GM23248 (cell line): ENCODE measurements at regions not wholly inside any gene's neighbourhood (a gene's known extent, or its start where the extent isn't known, plus 50 kb on each side); places are given as distances from the start of the nearest gene placed in this dataset.
A peak's percentile ranks its signal among the peaks of the same experiment; 100 is the strongest.

Source experiments
- DNase-seq: peaks from one replicate; pipeline ENCODE4 v3.0.0-alpha.2; 2015
- H2AFZ ChIP-seq: fragments of 200-600 bp; sonication (generic); 2 replicates; pipeline ENCODE4 v1.6.1; 2016; ENCODE audit warnings: antibody characterized with exemption
- H3F3A ChIP-seq: fragments of 200-600 bp; sonication (generic); 2 replicates; pipeline ENCODE4 v1.6.1; 2016; ENCODE audit warnings: mild to moderate bottlenecking, antibody characterized with exemption, mixed run types; ENCODE audit not compliant: insufficient read depth
- H3K27ac ChIP-seq: fragments of 200-600 bp; sonication (generic); 2 replicates; pipeline ENCODE4 v1.5.1; 2016; ENCODE audit warnings: mild to moderate bottlenecking
- H3K27me3 ChIP-seq: fragments of 200-600 bp; sonication (generic); replicated peaks from 2 replicates; pipeline ENCODE4 v1.6.1; 2016; ENCODE audit warnings: mild to moderate bottlenecking; ENCODE audit not compliant: insufficient read depth
- H3K36me3 ChIP-seq: fragments of 200-600 bp; sonication (generic); 2 replicates; pipeline ENCODE4 v1.6.1; 2016; ENCODE audit warnings: low read depth, mild to moderate bottlenecking
- H3K4me1 ChIP-seq: fragments of 200-600 bp; sonication (generic); 2 replicates; pipeline ENCODE4 v1.6.1; 2016; ENCODE audit warnings: mild to moderate bottlenecking; ENCODE audit not compliant: insufficient read depth
- H3K4me2 ChIP-seq: fragments of 200-600 bp; sonication (generic); one replicate; pipeline ENCODE4 v1.6.1; 2016; ENCODE audit warnings: mild to moderate bottlenecking; ENCODE audit not compliant: unreplicated experiment
- H3K4me3 ChIP-seq: fragments of 200-600 bp; sonication (generic); 2 replicates; pipeline ENCODE4 v1.5.1; 2016; ENCODE audit warnings: mild to moderate bottlenecking
- H3K79me2 ChIP-seq: fragments of 200-600 bp; sonication (generic); 2 replicates; pipeline ENCODE4 v1.6.1; 2016; ENCODE audit warnings: mild to moderate bottlenecking; ENCODE audit not compliant: insufficient read depth
- H3K9ac ChIP-seq: fragments of 200-600 bp; sonication (generic); 2 replicates; pipeline ENCODE4 v1.6.1; 2016; ENCODE audit warnings: mild to moderate bottlenecking
- H3K9me2 ChIP-seq: fragments of 200-600 bp; sonication (generic); 2 replicates; pipeline ENCODE4 v1.6.1; 2016; ENCODE audit warnings: mixed run types, mild to moderate bottlenecking, moderate library complexity; ENCODE audit not compliant: insufficient read depth
- H3K9me3 ChIP-seq: fragments of 200-600 bp; sonication (generic); one replicate; pipeline ENCODE4 v1.6.1; 2017; ENCODE audit warnings: low read depth
- H4K20me1 ChIP-seq: fragments of 200-600 bp; sonication (generic); 2 replicates; pipeline ENCODE4 v1.6.0; 2016; ENCODE audit not compliant: insufficient read depth
- EZH2 ChIP-seq: fragments of 200-600 bp; sonication (generic); IDR thresholded peaks from 2 replicates; pipeline ENCODE4 v1.6.1; 2018; ENCODE audit warnings: antibody characterized with exemption, mild to moderate bottlenecking; ENCODE audit not compliant: insufficient read depth, poor library complexity, severe bottlenecking
- EZH2phosphoT487 ChIP-seq: fragments of 200-600 bp; sonication (generic); IDR thresholded peaks from 2 replicates; pipeline ENCODE4 v1.6.1; 2018; ENCODE audit warnings: antibody characterized with exemption, moderate library complexity, mild to moderate bottlenecking, low read depth; ENCODE audit not compliant: insufficient read depth
- WGBS, 2 experiments: methylation state at CpG; one replicate each; pipeline ENCODE4 v1.1.6; 2015 to 2017; ENCODE audit warnings: low lambda C conversion rate in 2 of 2, low coverage in 1 of 2; ENCODE audit errors: missing lambda C conversion rate in 2 of 2; 5-methylcytosine and 5-hydroxymethylcytosine counted together
- in situ Hi-C: fragments of 300-500 bp; cut with MboI; formaldehyde crosslinking; loops from 2 replicates; pipeline ENCODE4 v1.15.0; 2020

DNA sequence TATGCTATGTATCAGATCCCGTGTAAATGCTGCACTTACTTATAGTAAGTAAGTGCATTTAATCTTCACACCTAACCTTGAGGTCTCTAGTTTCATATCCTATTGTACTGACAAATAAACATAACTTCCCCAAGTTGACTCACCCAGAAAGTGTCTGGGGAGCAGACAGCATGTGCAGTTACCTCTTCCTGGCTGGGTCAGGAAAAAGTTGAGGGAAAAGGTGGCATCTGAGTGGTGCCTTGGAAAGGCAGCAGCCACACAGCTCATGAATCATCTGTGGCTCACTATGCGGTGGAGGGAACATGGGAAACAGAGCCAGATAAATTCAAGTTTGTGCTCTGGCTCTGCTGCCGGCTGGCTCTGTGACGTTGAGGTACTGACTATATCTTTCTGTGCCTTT lies 382.0 kb upstream of the DYNLRB2 start:
- Histone ChIP-seq H3K9me3 (no peaks in the 10 kb centered on the region), H3K36me3 (no peaks in the 10 kb centered on the region), H3K4me3 (no peak overlapping the region), H3K4me1 (peaks cover 26% of the 10 kb centered on the region), H3K9me2 (no peaks in the 10 kb centered on the region), H3K9ac (no peak overlapping the region), H3K27ac (peak overlapping the region; percentile 41), H3K27me3 (no peaks in the 10 kb centered on the region), H3F3A (peaks cover 17% of the 10 kb centered on the region; the same call in 1 of the 2 replicates), H2AFZ (no peak overlapping the region), H4K20me1 (no peaks in the 10 kb centered on the region), H3K79me2 (no peaks in the 10 kb centered on the region), H3K4me2 (peak overlapping the region; percentile 41)
- in situ Hi-C loops: no loop called here
- WGBS, 2 experiments: 13 to 19% methylated on average over 4 of the region's 4 CpGs
- TF ChIP-seq EZH2: no peak
- TF ChIP-seq EZH2phosphoT487: no peak
- DNase-seq: peak; percentile 91

DNA sequence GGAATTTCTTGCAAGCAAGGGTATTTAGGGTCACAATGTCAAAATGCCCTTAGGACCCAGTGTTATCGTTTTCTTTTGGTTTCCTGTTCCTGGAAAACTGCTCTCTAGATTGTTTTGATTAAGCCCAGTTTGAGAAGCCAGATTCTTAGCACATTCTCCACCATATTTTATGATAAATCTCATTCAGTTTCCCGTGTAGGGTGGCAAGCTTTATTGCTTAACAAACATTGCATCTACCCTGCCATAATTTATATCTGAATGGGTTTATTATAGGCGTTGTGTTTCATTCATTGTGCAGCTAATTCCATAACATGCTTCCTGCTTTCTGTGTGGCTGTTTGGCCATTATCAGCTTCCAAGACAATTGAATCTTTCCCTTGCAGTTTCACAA lies 389.1 kb upstream of the DYNLRB2 start:
- Histone ChIP-seq H3K36me3 (no peaks in the 10 kb centered on the region), H3K27ac (peak overlapping the region; percentile 49), H3F3A (peaks cover 38% of the 10 kb centered on the region), H3K4me3 (no peak overlapping the region), H3K79me2 (no peaks in the 10 kb centered on the region), H3K9me2 (no peaks in the 10 kb centered on the region), H3K27me3 (no peaks in the 10 kb centered on the region), H3K4me2 (peak overlapping the region; percentile 40), H2AFZ (no peak overlapping the region), H3K9me3 (no peaks in the 10 kb centered on the region), H4K20me1 (no peaks in the 10 kb centered on the region), H3K9ac (no peak overlapping the region), H3K4me1 (peaks cover 36% of the 10 kb centered on the region)
- WGBS, 2 experiments: 25 to 32% methylated on average over 3 of the region's 3 CpGs
- TF ChIP-seq EZH2phosphoT487 (no peak), EZH2 (no peak)
- in situ Hi-C loops: no loop called here
- no peak for DNase-seq

DNA sequence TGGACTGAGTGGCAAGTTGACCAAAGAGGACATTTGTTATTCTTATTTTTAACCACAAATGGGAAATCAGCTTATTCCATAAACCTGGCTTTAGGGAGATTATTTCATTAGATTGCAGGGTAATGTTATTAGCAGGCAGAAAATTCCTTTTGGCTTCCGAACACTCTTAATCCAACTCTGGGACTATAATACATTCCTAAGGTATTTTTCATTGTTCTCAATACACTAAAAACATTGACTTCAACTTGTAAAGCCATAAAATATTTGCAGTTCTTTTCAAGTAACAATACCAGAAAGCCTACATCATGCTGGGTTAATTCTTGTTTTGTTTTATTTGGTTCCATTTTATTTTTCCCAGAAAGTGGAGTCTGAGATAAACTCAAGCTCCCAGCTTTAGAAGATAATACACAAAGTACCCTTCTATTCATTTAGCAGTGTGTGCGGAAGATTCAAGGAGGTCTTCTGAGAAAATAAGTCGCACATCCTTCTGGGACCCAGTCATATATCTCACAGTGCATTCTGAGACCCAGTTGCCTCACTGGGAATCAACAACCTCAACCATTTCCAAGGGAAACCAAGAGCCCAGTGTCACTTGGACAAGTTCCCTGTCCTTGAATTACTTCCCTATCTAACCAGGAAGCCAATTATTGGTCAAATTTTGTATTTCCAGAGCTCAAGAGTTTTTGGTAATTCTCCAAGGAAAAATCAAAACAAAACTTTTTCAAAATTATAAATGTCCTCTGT lies 389.6 kb upstream of the DYNLRB2 start:
- Histone ChIP-seq H3F3A (peaks cover 41% of the 10 kb centered on the region), H3K4me3 (no peak overlapping the region), H4K20me1 (no peaks in the 10 kb centered on the region), H3K9ac (no peak overlapping the region), H3K4me2 (peak overlapping the region; percentile 40), H2AFZ (no peak overlapping the region), H3K36me3 (no peaks in the 10 kb centered on the region), H3K4me1 (peaks cover 42% of the 10 kb centered on the region), H3K27ac (peak overlapping the region; percentile 49), H3K9me3 (no peaks in the 10 kb centered on the region), H3K9me2 (no peaks in the 10 kb centered on the region), H3K79me2 (no peaks in the 10 kb centered on the region), H3K27me3 (no peaks in the 10 kb centered on the region)
- DNase-seq: peak; percentile 79
- TF ChIP-seq EZH2phosphoT487 (no peak), EZH2 (no peak)
- in situ Hi-C loops: no loop called here
- WGBS, 2 experiments: 60 to 63% methylated on average over 3 of the region's 3 CpGs

DNA sequence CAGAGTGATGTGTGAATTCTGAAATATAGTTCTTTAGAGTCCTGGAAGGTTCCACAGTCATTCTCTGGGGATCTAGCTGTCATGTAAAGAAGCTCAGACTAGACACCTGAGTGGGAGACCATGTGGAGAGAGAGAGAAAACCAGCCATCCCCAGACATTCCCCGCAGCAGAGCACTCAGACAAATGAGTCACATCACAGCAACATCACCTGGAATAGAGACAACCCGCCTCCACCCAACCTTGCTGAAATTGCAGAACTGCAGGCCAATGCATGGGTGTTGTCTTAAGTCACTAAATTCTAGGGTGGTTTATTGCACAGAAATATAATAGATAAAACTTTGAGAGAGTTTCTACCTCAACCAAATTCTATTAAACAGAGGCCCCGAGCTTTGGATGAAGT lies 392.0 kb upstream of the DYNLRB2 start:
- Histone ChIP-seq H3K9me2 (no peaks in the 10 kb centered on the region), H3K4me2 (no peak overlapping the region), H3K27me3 (no peaks in the 10 kb centered on the region), H3K36me3 (no peaks in the 10 kb centered on the region), H3K9me3 (no peaks in the 10 kb centered on the region), H3K4me1 (peaks cover 43% of the 10 kb centered on the region), H3F3A (peaks cover 41% of the 10 kb centered on the region), H3K79me2 (no peaks in the 10 kb centered on the region), H3K4me3 (no peak overlapping the region), H3K27ac (no peak overlapping the region), H4K20me1 (no peaks in the 10 kb centered on the region), H3K9ac (no peak overlapping the region), H2AFZ (no peak overlapping the region)
- TF ChIP-seq EZH2phosphoT487 (no peak), EZH2 (no peak)
- in situ Hi-C loops: no loop called here
- no peak for DNase-seq
- 90 to 98% methylated on average over 3 of the region's 3 CpGs for WGBS, 2 experiments
